B cell (primary cell): ENCODE measurements at regions not wholly inside any gene's neighbourhood (a gene's known extent, or its start where the extent isn't known, plus 50 kb on each side); places are given as distances from the start of the nearest gene placed in this dataset.

Experiments
- EZH2 ChIP-seq: IDR thresholded peaks from 2 replicates; pipeline ENCODE4 v1.6.1; 2012; ENCODE audit warnings: borderline replicate concordance, low read depth, mild to moderate bottlenecking, moderate library complexity, low read length; ENCODE audit not compliant: insufficient read depth, poor library complexity, severe bottlenecking
- TF ChIP-seq, protein P1 (sequence below): fragments of 200-600 bp; IDR thresholded peaks from one replicate; pipeline ENCODE4 v1.8.0; 2022; ENCODE audit warnings: antibody characterized with exemption, mild to moderate bottlenecking

- TF ChIP-seq, protein P1, sequence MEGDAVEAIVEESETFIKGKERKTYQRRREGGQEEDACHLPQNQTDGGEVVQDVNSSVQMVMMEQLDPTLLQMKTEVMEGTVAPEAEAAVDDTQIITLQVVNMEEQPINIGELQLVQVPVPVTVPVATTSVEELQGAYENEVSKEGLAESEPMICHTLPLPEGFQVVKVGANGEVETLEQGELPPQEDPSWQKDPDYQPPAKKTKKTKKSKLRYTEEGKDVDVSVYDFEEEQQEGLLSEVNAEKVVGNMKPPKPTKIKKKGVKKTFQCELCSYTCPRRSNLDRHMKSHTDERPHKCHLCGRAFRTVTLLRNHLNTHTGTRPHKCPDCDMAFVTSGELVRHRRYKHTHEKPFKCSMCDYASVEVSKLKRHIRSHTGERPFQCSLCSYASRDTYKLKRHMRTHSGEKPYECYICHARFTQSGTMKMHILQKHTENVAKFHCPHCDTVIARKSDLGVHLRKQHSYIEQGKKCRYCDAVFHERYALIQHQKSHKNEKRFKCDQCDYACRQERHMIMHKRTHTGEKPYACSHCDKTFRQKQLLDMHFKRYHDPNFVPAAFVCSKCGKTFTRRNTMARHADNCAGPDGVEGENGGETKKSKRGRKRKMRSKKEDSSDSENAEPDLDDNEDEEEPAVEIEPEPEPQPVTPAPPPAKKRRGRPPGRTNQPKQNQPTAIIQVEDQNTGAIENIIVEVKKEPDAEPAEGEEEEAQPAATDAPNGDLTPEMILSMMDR, result no peak
- TF ChIP-seq EZH2, result no peak
Measured at GRCh38 chr6:139448998-139449610, 74.7 kb upstream of the CITED2 start.
